Neural cell (in vitro differentiated cells): ENCODE measurements at regions not wholly inside any gene's neighbourhood (a gene's known extent, or its start where the extent isn't known, plus 50 kb on each side); places are given as distances from the start of the nearest gene placed in this dataset.

Experiments
- H2AFZ ChIP-seq: fragments of 200-600, 300-800 bp; sonication (generic), shearing (Covaris generic); 2 replicates; pipeline ENCODE4 v1.6.0; 2014; ENCODE audit warnings: low read depth, mild to moderate bottlenecking, antibody characterized with exemption, low read length, moderate library complexity
- H3F3A ChIP-seq: fragments of 200-600 bp; shearing (Covaris generic); 2 replicates; pipeline ENCODE4 v1.6.1; 2016; ENCODE audit warnings: mild to moderate bottlenecking, moderate library complexity, mixed read lengths, antibody characterized with exemption, low read length; ENCODE audit not compliant: insufficient read depth, poor library complexity, severe bottlenecking
- H3K27ac ChIP-seq: fragments of 200-600, 300-800 bp; sonication (generic), shearing (Covaris generic); 2 replicates; pipeline ENCODE4 v1.5.1; 2014; ENCODE audit warnings: mild to moderate bottlenecking, low read length, moderate library complexity
- H3K27me3 ChIP-seq: fragments of 300-800, 200-600 bp; sonication (generic), shearing (Covaris generic); 2 replicates; pipeline ENCODE4 v1.6.0; 2014; ENCODE audit warnings: mild to moderate bottlenecking, low read depth, low read length, moderate library complexity; ENCODE audit not compliant: insufficient read depth
- H3K36me3 ChIP-seq: fragments of 300-800, 200-600 bp; sonication (generic), shearing (Covaris generic); 2 replicates; pipeline ENCODE4 v1.5.1; 2014; ENCODE audit warnings: mild to moderate bottlenecking, antibody characterized with exemption, low read length, moderate library complexity; ENCODE audit not compliant: insufficient read depth
- H3K4me2 ChIP-seq: fragments of 300-800, 200-600 bp; sonication (generic), shearing (Covaris generic); 2 replicates; pipeline ENCODE4 v1.6.0; 2014; ENCODE audit warnings: mild to moderate bottlenecking, low read length
- H3K4me3 ChIP-seq: fragments of 300-800, 200-600 bp; sonication (generic), shearing (Covaris generic); 2 replicates; pipeline ENCODE4 v1.5.1; 2014; ENCODE audit warnings: mild to moderate bottlenecking, low read length, moderate library complexity
- H3K79me2 ChIP-seq: fragments of 200-600 bp; shearing (Covaris generic); replicated peaks from 2 replicates; pipeline ENCODE4 v1.6.0; 2014; ENCODE audit warnings: mild to moderate bottlenecking, low read length, moderate library complexity; ENCODE audit not compliant: insufficient read depth
- H3K9ac ChIP-seq: fragments of 300-800, 200-600 bp; sonication (generic), shearing (Covaris generic); 2 replicates; pipeline ENCODE4 v1.6.1; 2016; ENCODE audit warnings: mild to moderate bottlenecking, low read length, mixed read lengths
- H3K9me2 ChIP-seq: fragments of 200-600 bp; shearing (Covaris generic); 2 replicates; pipeline ENCODE4 v1.6.1; 2016; ENCODE audit warnings: mild to moderate bottlenecking, low read length, mixed read lengths; ENCODE audit not compliant: insufficient read depth
- H3K9me3 ChIP-seq: fragments of 200-600, 300-800 bp; sonication (generic), shearing (Covaris generic); 2 replicates; pipeline ENCODE4 v1.6.1; 2016; ENCODE audit warnings: mild to moderate bottlenecking, mixed run types, low read length, moderate library complexity, mixed read lengths
- H4K20me1 ChIP-seq: fragments of 200-600 bp; shearing (Covaris generic); 2 replicates; pipeline ENCODE4 v1.6.1; 2016; ENCODE audit warnings: mild to moderate bottlenecking, mixed run types; ENCODE audit not compliant: insufficient read depth
- EP300 ChIP-seq: fragments of 450-650 bp; conservative IDR thresholded peaks from 2 replicates; pipeline ENCODE4 v1.6.1; 2014; ENCODE audit warnings: antibody characterized with exemption, mild to moderate bottlenecking, moderate library complexity; ENCODE audit not compliant: poor library complexity, severe bottlenecking
- EZH2 ChIP-seq: fragments of 200-600, 300-800 bp; shearing (Covaris generic), sonication (generic); IDR thresholded peaks from 2 replicates; pipeline ENCODE4 v1.6.1; 2014; ENCODE audit warnings: antibody characterized with exemption, low read length, borderline replicate concordance, mild to moderate bottlenecking; ENCODE audit not compliant: insufficient read depth, poor library complexity, severe bottlenecking
- MXI1 ChIP-seq: fragments of 450-650 bp; conservative IDR thresholded peaks from 2 replicates; pipeline ENCODE4 v1.6.1; 2014; ENCODE audit warnings: antibody characterized with exemption, mild to moderate bottlenecking; ENCODE audit not compliant: poor library complexity, severe bottlenecking
- POLR2AphosphoS5 ChIP-seq: IDR thresholded peaks from 2 replicates; pipeline ENCODE4 v1.6.1; 2012
- RAD21 ChIP-seq: fragments of 450-650 bp; conservative IDR thresholded peaks from 2 replicates; pipeline ENCODE4 v1.6.1; 2014; ENCODE audit warnings: antibody characterized with exemption, mild to moderate bottlenecking, moderate library complexity
- SMC3 ChIP-seq: fragments of 450-650 bp; conservative IDR thresholded peaks from 2 replicates; pipeline ENCODE4 v1.6.1; 2014; ENCODE audit warnings: antibody characterized with exemption, mild to moderate bottlenecking, moderate library complexity; ENCODE audit not compliant: poor library complexity
- TAF1 ChIP-seq: IDR thresholded peaks from 2 replicates; pipeline ENCODE4 v1.6.1; 2012; ENCODE audit warnings: low read depth
- TF ChIP-seq, protein P1 (sequence below): IDR thresholded peaks from 2 replicates; pipeline ENCODE4 v1.6.1; 2012; ENCODE audit warnings: borderline replicate concordance
- TF ChIP-seq, protein P2 (sequence below): fragments of 450-650 bp; IDR thresholded peaks from 2 replicates; pipeline ENCODE4 v1.5.1; 2014; ENCODE audit warnings: antibody characterized with exemption, mild to moderate bottlenecking, moderate library complexity; ENCODE audit not compliant: poor library complexity, severe bottlenecking

DNA sequence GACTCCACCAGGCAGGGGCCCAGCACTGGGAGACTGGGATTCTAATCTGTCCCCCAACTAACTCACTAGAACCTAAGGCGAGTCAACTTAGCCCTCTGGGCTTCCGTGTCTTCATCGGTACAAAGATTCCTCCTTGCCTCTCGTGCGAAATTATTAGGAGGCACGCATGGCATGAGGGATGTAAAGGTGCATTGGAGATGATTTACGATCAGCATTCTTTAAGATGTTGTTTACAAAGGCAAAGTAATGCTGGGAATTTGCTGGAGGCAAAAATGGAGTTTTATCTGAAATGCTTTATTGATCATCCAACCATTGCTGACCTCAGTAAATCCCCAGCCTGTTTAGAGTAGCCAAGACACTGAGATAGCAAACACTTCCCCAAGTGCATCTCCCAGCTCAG, 171.8 kb upstream of the KLHL29 start:
- no peak overlapping the region for H3K4me3 ChIP-seq
- no peaks in the 10 kb centered on the region for H3K9me2 ChIP-seq
- no peaks in the 10 kb centered on the region for H3K36me3 ChIP-seq
- H3F3A ChIP-seq: no peaks in the 10 kb centered on the region
- H2AFZ ChIP-seq: no peak overlapping the region
- H3K79me2 ChIP-seq: no peaks in the 10 kb centered on the region
- no peaks in the 10 kb centered on the region for H4K20me1 ChIP-seq
- H3K27me3 ChIP-seq: no peaks in the 10 kb centered on the region
- H3K9me3 ChIP-seq: no peaks in the 10 kb centered on the region
- no peak for TF ChIP-seq EZH2
- TF ChIP-seq SMC3: no peak
- TF ChIP-seq, protein P1, sequence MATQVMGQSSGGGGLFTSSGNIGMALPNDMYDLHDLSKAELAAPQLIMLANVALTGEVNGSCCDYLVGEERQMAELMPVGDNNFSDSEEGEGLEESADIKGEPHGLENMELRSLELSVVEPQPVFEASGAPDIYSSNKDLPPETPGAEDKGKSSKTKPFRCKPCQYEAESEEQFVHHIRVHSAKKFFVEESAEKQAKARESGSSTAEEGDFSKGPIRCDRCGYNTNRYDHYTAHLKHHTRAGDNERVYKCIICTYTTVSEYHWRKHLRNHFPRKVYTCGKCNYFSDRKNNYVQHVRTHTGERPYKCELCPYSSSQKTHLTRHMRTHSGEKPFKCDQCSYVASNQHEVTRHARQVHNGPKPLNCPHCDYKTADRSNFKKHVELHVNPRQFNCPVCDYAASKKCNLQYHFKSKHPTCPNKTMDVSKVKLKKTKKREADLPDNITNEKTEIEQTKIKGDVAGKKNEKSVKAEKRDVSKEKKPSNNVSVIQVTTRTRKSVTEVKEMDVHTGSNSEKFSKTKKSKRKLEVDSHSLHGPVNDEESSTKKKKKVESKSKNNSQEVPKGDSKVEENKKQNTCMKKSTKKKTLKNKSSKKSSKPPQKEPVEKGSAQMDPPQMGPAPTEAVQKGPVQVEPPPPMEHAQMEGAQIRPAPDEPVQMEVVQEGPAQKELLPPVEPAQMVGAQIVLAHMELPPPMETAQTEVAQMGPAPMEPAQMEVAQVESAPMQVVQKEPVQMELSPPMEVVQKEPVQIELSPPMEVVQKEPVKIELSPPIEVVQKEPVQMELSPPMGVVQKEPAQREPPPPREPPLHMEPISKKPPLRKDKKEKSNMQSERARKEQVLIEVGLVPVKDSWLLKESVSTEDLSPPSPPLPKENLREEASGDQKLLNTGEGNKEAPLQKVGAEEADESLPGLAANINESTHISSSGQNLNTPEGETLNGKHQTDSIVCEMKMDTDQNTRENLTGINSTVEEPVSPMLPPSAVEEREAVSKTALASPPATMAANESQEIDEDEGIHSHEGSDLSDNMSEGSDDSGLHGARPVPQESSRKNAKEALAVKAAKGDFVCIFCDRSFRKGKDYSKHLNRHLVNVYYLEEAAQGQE: no peak
- TF ChIP-seq POLR2AphosphoS5: no peak
- no peak for TF ChIP-seq TAF1
- TF ChIP-seq, protein P2, sequence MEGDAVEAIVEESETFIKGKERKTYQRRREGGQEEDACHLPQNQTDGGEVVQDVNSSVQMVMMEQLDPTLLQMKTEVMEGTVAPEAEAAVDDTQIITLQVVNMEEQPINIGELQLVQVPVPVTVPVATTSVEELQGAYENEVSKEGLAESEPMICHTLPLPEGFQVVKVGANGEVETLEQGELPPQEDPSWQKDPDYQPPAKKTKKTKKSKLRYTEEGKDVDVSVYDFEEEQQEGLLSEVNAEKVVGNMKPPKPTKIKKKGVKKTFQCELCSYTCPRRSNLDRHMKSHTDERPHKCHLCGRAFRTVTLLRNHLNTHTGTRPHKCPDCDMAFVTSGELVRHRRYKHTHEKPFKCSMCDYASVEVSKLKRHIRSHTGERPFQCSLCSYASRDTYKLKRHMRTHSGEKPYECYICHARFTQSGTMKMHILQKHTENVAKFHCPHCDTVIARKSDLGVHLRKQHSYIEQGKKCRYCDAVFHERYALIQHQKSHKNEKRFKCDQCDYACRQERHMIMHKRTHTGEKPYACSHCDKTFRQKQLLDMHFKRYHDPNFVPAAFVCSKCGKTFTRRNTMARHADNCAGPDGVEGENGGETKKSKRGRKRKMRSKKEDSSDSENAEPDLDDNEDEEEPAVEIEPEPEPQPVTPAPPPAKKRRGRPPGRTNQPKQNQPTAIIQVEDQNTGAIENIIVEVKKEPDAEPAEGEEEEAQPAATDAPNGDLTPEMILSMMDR: no peak
- TF ChIP-seq RAD21: no peak
- no peak for TF ChIP-seq MXI1
- no peak for TF ChIP-seq EP300
- no peak overlapping the region for H3K4me2 ChIP-seq
- no peak overlapping the region for H3K27ac ChIP-seq
- H3K9ac ChIP-seq: no peak overlapping the region

DNA sequence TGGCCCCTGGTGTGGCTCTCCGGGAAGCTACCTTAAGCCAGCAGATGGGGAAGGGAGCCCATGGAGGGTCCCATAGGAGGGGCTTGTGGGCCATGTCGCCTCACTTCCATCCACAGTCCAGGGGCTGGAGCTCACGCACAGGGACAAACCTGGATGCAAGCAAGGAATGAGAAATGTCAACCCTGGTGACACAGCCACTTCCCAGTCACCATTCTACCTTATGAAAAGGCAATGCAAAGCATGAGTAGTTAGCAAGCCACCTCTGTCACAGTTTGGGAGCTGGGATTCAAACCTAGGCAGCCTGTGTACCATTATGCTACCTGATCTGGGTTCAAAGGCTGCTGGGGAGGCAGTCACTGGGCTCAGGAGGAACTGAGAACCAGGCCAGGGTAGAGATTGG, 170.0 kb upstream of the KLHL29 start:
- Histone ChIP-seq H3K9me3 (no peaks in the 10 kb centered on the region), H2AFZ (no peak overlapping the region), H3K27me3 (no peaks in the 10 kb centered on the region), H3K4me2 (no peak overlapping the region), H3F3A (no peaks in the 10 kb centered on the region), H3K36me3 (no peaks in the 10 kb centered on the region), H3K9me2 (no peaks in the 10 kb centered on the region), H3K27ac (no peak overlapping the region), H4K20me1 (no peaks in the 10 kb centered on the region), H3K79me2 (no peaks in the 10 kb centered on the region), H3K9ac (no peak overlapping the region), H3K4me3 (no peak overlapping the region)
- TF ChIP-seq EZH2 (no peak), POLR2AphosphoS5 (no peak), SMC3 (no peak), EP300 (no peak), RAD21 (no peak), MXI1 (no peak), TAF1 (no peak)
- TF ChIP-seq, protein P1: no peak
